ENCODE measurements at regions not wholly inside any gene's neighbourhood (a gene's known extent, or its start where the extent isn't known, plus 50 kb on each side); places are given as distances from the start of the nearest gene placed in this dataset.

GRCh38 chr5:38039826-38040225 lies 200.0 kb upstream of the GDNF start:
- Histone ChIP-seq H3K36me3 (ENCODE audit: control insufficient read depth, insufficient read depth, low read length) (no peaks in the 10 kb centered on the region), H2BK120ac (ENCODE audit: low read depth, low read length) (no peak overlapping the region), H2BK20ac (ENCODE audit: low read depth, low read length) (no peak overlapping the region), H3K56ac (ENCODE audit: extremely low read depth, insufficient read depth, low read length) (no peak overlapping the region), H3K9me3 (ENCODE audit: control insufficient read depth, insufficient read depth, low read length) (no peaks in the 10 kb centered on the region), H3K9ac (ENCODE audit: low read depth, low read length) (no peak overlapping the region), H3K79me1 (ENCODE audit: low read depth in 1 of 2, low read length in 2 of 2) (no peaks in the 10 kb centered on the region), H3K27ac (ENCODE audit: insufficient read depth, low read length) (no peak overlapping the region), H2AK9ac (replicated peaks; ENCODE audit: low read depth, low read length, poor library complexity) (no peak overlapping the region), H3K27me3 (ENCODE audit: control insufficient read depth, insufficient read depth, low read length) (peaks cover 1% of the 10 kb centered on the region), H2BK5ac (ENCODE audit: low read depth, low read length, poor library complexity, severe bottlenecking) (no peak overlapping the region), H2AK5ac (ENCODE audit: low read depth, low read length) (no peak overlapping the region), H4K5ac (ENCODE audit: low read depth, low read length) (no peak overlapping the region), H4K91ac (ENCODE audit: insufficient read depth, low read depth, low read length) (no peak overlapping the region), H3K4ac (ENCODE audit: low read depth, low read length) (no peak overlapping the region), H2AFZ (replicated peaks; ENCODE audit: low read length, poor library complexity) (no peak overlapping the region), H3K4me2 (ENCODE audit: low read depth, low read length) (no peak overlapping the region), H3K9me1 (ENCODE audit: insufficient read depth, low read length) (no peaks in the 10 kb centered on the region), H4K8ac (ENCODE audit: low read depth in 2 of 2, low read length in 2 of 2) (no peak overlapping the region), H3K23ac (ENCODE audit: low read depth, low read length) (no peak overlapping the region), H3K18ac (ENCODE audit: low read depth, low read length) (no peak overlapping the region), H2BK15ac (ENCODE audit: low read depth, low read length) (no peak overlapping the region), H3K14ac (replicated peaks; ENCODE audit: low read depth, low read length) (no peak overlapping the region), H3K4me1 (ENCODE audit: control insufficient read depth, insufficient read depth, low read length) (no peaks in the 10 kb centered on the region), H4K20me1 (ENCODE audit: insufficient read depth, low read length) (no peaks in the 10 kb centered on the region), H3K4me3 (ENCODE audit: insufficient read depth, low read depth, low read length) (no peak overlapping the region)
- no peak for DNase-seq
- dilution Hi-C loops (cut with HindIII; ENCODE audit: low sequenced_read_pairs, unreplicated experiment) (no loop called here), in situ Hi-C loops (cut with MboI; ENCODE audit: low sequenced_read_pairs) (no loop called here), intact Hi-C loops (cut with micrococcal nuclease) (no loop called here)
- CTCF ChIA-PET, result no interaction called here
- no CpG with 5 or more reads among the region's 3 CpGs for WGBS, 2 experiments (ENCODE audit: extremely low coverage in 2 of 2, insufficient read length in 1 of 2)
- no TSS peak for BruUV-seq (replicated peaks)
- TF ChIP-seq MAFK (IDR thresholded peaks at IDR 0.05; ENCODE audit: low read depth, low read length), result no peak
- TF ChIP-seq RCOR1 (IDR thresholded peaks at IDR 0.05; ENCODE audit: insufficient replicate concordance, low read length), result no peak
- no peak for TF ChIP-seq CTCF (conservative IDR thresholded peaks at IDR 0.05; ENCODE audit: low read depth, low read length)
- TF ChIP-seq, protein P1, sequence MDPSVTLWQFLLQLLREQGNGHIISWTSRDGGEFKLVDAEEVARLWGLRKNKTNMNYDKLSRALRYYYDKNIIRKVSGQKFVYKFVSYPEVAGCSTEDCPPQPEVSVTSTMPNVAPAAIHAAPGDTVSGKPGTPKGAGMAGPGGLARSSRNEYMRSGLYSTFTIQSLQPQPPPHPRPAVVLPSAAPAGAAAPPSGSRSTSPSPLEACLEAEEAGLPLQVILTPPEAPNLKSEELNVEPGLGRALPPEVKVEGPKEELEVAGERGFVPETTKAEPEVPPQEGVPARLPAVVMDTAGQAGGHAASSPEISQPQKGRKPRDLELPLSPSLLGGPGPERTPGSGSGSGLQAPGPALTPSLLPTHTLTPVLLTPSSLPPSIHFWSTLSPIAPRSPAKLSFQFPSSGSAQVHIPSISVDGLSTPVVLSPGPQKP (IDR thresholded peaks at IDR 0.05; ENCODE audit: borderline replicate concordance, low read depth, low read length), result no peak
- POLR2A ChIA-PET (ENCODE audit: unreplicated experiment), result interaction anchor here (0.5 kb wide), 1 partner anchor 13 kb away, joined by 3 read pairs; no protein-coding TSS in a partner anchor
- no peak for ATAC-seq (ENCODE audit: low read depth)
